Esophagus muscularis mucosa (tissue), 3 donors: ENCODE measurements at regions not wholly inside any gene's neighbourhood (a gene's known extent, or its start where the extent isn't known, plus 50 kb on each side); places are given as distances from the start of the nearest gene placed in this dataset.

Experiments
- POLR2A ChIP-seq: fragments of 450-650 bp; IDR thresholded peaks from one replicate; pipeline ENCODE4 v1.6.1; 2017; ENCODE audit warnings: antibody characterized with exemption, moderate library complexity, mild to moderate bottlenecking, low read depth
- TF ChIP-seq, protein P1 (sequence below), 3 experiments: fragments of 200-600 bp in 2 of 3; fragments of 450-650 bp in 1 of 3; sonication (generic) in 2 of 3; IDR thresholded peaks; one replicate each; pipeline ENCODE4 v1.5.1; 2017 to 2019; ENCODE audit warnings: antibody characterized with exemption in 3 of 3, mild to moderate bottlenecking in 2 of 3, moderate library complexity in 1 of 3

DNA sequence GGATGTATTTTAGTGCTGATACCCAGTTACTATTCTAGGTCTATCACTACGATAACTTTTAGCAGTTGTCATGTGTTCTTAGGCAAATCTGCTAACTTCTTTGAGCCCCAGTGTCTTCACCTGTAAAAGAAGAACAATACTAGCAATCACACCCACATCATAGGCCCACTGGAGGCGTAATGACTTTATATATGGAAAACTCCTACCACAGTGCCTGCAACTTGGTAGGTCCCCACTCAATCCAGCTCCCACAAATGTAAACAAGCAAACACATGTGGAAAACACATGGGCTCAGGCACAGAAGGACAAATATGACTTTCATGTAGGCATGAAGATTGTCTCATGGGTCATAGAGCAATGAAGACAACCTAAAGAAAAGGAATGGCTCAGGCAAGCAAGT, 115.8 kb downstream of the TBX19 start:
- TF ChIP-seq POLR2A, result no peak
- TF ChIP-seq, protein P1, sequence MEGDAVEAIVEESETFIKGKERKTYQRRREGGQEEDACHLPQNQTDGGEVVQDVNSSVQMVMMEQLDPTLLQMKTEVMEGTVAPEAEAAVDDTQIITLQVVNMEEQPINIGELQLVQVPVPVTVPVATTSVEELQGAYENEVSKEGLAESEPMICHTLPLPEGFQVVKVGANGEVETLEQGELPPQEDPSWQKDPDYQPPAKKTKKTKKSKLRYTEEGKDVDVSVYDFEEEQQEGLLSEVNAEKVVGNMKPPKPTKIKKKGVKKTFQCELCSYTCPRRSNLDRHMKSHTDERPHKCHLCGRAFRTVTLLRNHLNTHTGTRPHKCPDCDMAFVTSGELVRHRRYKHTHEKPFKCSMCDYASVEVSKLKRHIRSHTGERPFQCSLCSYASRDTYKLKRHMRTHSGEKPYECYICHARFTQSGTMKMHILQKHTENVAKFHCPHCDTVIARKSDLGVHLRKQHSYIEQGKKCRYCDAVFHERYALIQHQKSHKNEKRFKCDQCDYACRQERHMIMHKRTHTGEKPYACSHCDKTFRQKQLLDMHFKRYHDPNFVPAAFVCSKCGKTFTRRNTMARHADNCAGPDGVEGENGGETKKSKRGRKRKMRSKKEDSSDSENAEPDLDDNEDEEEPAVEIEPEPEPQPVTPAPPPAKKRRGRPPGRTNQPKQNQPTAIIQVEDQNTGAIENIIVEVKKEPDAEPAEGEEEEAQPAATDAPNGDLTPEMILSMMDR (IDR thresholded peaks at IDR 0.05), result no peak
